Hepatocyte (in vitro differentiated cells): ENCODE measurements at regions not wholly inside any gene's neighbourhood (a gene's known extent, or its start where the extent isn't known, plus 50 kb on each side); places are given as distances from the start of the nearest gene placed in this dataset.

Experiments used
- CTCF ChIP-seq: fragments of 200-600 bp; sonication (generic); IDR thresholded peaks from 2 replicates; pipeline ENCODE4 v1.5.1; 2016; ENCODE audit warnings: antibody characterized with exemption, mild to moderate bottlenecking; ENCODE audit not compliant: poor library complexity
- EZH2phosphoT487 ChIP-seq: fragments of 200-600 bp; sonication (generic); IDR thresholded peaks from one replicate; pipeline ENCODE4 v1.6.1; 2018; ENCODE audit warnings: antibody characterized with exemption, mild to moderate bottlenecking, low read depth, moderate library complexity; ENCODE audit not compliant: unreplicated experiment, severe bottlenecking

GRCh38 chr1:232287676-232288569 is 342.0 kb downstream of the SIPA1L2 start:
- TF ChIP-seq CTCF: no peak
- no peak for TF ChIP-seq EZH2phosphoT487
